NCI-H2227 treated with DMSO at 0.1 percent for 48 hours (cell line): ENCODE measurements at regions not wholly inside any gene's neighbourhood (a gene's known extent, or its start where the extent isn't known, plus 50 kb on each side); places are given as distances from the start of the nearest gene placed in this dataset.

Experiments used
- DNase-seq: peaks from one replicate; lab custom pipeline; 2025; lab: John Stamatoyannopoulos, UW

DNA sequence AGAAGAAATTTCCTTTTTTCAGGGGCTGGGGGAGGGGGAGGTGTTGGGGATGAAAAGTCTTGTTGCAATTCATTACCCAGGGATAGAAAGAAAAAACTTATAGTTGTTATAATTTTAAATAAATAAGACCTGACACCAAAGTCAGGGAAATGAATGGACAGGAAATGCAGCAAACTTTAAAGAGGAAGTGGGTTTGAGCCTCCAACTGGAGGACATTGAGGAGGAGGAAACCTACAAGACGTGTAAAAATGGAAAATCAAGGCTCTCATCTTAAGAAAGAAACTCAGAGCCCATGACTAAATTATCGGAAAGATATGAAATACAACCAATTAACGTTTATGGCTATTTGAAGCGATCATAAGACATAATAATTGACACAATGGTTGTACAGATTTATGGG is 54.4 kb downstream of the NIBAN1 start:
- no peak for DNase-seq

DNA sequence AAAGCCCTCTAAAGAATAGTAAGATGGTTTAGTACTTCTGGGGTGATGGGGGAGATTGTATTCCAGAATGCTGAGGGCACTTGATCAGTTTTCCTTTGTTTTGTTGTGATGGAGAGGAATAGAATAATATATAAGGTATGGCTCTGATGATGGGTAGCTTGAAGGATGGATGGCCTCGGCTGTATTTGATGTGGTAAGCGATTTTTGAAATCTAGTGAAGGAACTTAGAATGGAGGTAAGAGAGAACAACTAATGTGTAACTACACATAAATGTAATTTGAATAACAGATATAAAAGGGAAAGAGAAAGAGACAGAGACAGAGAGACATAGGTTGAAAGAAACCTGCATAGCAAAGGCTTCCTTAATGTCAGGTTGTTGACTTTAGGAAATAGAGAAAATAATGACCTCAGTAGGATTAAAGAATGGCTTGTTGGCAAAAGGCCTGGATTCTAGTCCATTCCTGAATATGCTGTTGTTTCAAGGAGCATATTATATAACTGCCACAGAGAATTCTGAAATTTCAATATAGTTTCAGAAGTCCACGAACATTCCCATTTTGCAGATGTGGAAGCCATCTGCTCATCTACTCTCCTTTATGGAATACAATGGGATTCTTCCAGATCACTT is 58.7 kb downstream of the NIBAN1 start:
- no peak for DNase-seq

DNA sequence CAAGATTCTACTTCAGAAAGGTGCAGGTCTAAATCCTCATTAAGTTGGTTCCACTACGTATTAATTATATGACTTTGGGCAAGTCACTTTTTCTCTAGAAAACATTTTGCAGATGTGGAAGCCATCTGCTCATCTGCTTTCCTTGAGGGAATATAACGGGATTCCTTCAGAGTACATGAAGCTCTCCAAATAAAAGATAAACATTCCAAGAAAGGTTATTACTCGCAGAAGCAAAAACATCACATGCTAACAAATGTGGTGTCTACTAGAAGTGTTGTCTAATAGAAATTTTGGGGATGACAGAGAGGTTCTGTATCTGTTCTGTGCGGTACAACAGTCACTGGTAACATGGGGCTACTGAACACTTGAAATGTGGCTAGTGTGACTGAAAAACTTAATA is 60.2 kb downstream of the NIBAN1 start:
- DNase-seq, result no peak

DNA sequence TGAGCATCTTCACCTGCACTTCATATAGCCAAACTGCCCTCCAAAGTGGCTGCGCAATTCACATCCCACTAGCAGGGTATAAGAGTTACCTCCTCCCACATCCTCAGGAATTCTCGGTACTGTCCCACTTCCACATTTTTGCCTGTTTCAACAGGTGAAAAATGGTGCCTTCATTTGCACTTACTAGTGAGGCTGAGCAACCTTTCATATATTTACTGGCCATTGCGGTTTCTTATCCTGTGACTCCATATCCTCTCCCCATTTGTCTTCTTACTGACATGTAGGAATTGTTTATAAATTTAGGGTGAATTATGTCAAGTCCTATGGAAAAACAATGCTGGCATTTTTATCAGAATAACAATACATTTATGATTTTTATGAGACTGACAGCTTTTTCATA is 61.9 kb downstream of the NIBAN1 start:
- DNase-seq, result no peak

GRCh38 chr1:184911830-184912229 is 62.5 kb downstream of the NIBAN1 start:
- DNase-seq, result no peak

- no peak for DNase-seq
These were observed 63.1 kb downstream of the NIBAN1 start for GRCh38 chr1:184911103-184911745.

GRCh38 chr1:184910691-184911091 is 63.6 kb downstream of the NIBAN1 start:
- DNase-seq, result no peak

- DNase-seq, result no peak
These were observed 64.3 kb downstream of the NIBAN1 start for GRCh38 chr1:184910005-184910404.

DNA sequence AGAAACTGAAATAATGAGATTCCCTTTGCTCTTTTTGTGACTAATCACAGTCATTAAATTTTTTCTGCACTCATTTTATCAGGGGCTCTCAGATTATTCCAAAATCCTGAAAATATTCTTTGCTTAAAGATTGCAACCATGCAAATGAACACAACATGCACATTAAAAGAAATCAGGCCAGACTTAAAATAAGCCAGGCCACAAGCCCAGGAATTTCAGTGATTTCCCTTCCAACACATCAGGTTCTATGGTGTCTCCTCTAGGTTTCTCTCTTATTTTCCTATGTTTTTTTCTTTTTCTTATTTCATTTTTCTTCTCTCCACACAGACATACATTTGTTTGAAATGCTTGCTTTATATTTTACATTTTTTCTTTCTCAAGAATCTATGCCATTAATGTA is 65.3 kb downstream of the NIBAN1 start:
- no peak for DNase-seq

- no peak for DNase-seq
These were observed 65.8 kb downstream of the NIBAN1 start for GRCh38 chr1:184908506-184908905.

DNA sequence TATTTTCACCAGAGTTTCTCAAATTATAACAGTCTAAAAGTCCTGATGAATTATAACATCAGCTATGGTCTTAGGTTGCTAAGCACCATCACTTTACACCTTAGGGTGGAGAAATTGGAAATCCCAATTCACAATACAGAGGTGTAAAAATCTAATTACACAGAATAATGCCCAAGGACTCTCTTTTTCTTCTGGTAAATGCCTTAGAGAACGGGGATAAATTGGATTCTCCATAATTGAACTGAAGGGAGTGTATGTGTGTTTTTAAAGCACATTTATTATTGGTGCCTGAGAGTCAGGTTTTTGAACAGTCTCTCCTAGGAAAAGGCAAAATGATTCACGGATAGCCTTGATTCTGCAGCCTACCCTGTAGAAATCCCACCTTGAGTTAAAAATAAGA is 66.8 kb downstream of the NIBAN1 start:
- no peak for DNase-seq

DNA sequence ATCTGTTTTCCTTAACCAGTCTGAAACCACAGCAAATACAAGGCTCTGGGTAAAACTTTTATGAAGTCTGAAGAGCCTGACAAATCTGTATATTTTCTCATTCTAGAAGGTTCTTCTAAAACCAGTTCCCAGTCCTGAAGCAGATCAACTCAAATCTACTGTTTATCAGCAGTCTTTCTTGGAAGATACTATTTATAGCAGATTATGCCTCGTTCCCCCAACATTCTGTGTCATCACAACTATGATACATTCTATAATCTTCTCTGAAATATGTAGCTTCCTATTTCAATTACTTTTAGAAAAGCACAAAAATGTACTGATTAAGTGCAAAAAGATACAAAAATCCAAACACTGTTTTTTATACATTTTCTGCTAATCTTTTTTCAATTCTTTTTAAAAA is 67.5 kb downstream of the NIBAN1 start:
- DNase-seq, result no peak

GRCh38 chr1:184905601-184906322 is 68.5 kb downstream of the NIBAN1 start:
- no peak for DNase-seq

DNA sequence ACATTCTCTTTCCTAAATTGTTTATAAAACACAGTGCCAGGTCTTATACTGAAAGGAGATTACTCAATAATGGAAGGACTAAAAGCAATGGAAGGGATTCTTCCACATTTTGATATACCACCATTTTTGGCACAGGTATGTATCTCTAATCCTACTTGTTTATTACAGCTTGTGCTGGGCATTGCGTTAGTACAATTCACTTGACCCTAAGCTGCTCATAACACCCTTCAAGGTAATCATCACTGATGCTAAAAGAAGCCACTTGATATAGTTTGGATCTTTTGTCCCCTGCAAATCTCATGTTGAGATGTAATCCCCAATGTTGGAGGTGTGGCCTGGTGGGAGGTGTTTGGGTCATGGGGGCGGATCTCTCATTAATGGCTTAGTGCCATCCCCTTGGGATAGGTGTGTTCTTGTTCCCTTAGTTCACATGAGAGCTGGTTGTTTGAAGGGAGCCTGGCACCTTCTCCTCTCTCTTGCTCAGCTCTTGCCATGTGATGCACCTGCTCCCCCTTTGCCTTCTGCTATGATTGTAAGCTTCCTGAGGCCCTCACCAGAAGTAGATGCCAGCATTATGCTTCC is 71.1 kb downstream of the NIBAN1 start:
- DNase-seq, result no peak

DNA sequence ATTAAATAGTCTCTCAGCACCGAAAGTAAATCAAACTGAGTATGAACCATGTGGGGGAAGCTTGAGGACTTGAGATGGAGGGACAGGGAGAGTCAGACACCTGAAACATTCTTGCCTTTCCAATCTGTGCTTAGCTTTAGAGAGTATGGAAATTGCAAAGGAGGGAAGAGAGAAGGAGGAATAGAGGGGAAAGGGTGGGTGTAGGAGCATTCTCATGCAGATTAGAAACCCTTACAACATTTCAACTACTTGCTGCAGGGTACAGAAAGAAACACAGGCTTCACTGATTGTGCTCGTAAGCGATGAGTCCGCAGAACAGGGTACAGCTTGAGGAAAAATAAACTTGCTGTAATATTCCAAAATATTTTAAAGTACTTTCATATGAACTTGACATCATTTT is 73.8 kb downstream of the NIBAN1 start:
- DNase-seq, result no peak

- no peak for DNase-seq
These were observed 78.3 kb downstream of the NIBAN1 start for GRCh38 chr1:184896000-184896399.

- DNase-seq, result no peak
These were observed 79.2 kb downstream of the NIBAN1 start for GRCh38 chr1:184895086-184895485.

DNA sequence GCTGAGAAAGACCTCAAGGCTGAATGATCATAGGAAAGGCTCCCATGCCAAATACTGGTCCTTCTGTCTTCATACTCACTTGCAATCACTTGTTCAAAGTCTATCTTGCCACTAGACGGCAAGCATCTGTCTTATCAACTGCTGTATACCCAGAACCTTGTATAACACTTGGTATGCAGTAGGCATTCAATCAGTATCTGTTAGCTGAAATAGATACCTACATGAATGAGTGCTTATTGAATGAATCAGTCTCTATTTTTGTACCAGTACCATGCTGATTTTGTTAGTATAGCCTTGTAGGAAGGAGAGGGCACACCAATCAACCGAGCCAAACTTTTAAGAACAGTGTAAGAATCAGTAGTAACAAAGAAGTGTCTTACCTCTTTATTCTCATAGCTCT is 80.6 kb downstream of the NIBAN1 start:
- DNase-seq, result no peak

DNA sequence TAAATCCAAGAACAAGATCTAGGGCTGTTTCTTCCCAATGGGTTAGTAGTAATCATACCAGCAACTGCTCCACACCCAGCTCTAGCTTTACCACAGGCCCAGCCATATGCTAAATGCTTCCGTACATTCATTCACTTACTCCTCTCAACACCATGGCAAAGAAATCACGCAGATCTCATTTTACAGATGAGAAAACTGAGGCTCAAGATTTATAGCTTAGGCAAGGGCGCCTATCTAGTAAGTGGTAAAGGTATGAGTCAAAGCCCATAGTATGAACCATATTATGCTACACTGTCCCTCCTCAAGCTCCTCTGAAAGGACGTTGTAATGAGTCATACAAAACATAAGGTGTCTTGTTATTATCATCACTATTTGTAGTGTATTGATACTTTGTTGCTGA is 82.2 kb downstream of the NIBAN1 start:
- DNase-seq, result no peak

DNA sequence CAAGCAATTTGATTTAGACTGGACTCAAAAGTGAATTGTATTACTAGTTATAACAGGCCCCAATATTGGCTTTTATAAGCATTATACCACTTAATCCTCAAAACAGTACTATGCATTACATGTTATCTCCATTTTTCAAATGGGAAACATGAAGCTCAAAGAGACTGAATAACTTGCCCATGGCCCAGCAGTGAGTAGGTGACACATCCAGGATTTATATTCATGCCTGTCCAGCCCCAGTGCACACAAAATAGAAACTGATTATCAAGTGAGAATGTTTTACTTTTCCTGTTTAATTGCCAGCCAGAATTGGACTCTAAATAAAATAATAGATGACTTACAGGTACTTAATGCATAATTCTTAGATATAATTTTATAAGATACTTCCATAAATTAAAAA is 82.9 kb downstream of the NIBAN1 start:
- DNase-seq, result no peak

DNA sequence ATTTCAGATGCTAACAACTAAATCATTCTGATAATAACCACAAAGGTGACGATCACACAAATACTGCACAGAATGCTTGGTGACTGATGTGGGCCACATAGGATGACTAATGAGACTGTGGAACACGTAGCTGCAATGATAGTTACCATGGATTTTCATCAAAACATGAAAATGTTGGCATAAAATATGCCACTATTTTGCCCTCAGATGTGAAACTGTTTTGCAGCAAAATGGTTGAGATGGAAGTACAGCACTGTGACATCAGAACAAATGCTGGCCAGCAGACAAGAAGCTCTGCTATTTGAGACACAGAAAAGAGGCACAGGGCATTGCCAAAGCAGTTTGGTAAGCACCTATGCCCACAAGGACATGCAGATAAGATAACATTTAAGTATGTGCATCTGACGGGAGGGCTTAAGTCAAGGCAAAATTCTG is 83.8 kb downstream of the NIBAN1 start:
- no peak for DNase-seq

DNA sequence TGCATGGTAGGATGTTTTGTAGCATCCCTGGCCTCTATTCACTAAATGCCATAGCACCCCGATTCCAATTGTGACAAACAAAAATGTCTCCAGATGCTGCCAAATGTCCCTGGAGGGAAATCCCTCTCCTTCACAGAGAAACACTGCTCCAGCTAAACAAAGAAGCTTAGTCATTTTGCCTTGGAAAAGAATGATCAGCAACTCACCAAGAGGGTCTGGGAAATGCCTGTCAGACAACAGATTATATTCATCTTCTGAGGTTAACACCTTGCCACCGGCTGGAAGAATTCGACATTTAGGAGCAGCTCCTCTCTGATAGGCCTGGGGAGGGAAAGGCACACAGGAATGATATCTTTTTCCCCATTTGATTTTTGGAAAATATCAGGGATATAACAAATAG is 84.4 kb downstream of the NIBAN1 start:
- no peak for DNase-seq

DNA sequence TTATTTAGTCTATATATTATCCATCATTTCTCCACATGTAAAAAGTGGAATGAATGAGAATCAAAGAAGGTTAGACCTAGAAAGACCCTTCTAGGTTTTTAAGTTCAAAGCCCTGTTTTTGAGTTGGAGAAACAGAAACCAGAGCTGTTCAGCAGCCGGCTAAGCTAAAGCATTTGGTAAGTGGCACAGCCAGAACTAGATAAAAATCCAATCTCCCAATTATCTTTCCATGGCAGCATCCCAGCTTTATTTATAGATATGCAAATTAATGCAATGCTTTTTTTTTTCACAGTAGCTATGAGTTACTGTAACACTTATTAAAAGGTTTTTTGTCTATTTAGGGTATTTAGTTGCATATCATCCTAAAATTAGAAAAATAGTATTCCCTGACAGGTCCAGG is 85.1 kb downstream of the NIBAN1 start:
- no peak for DNase-seq
